Mesenchymal stem cell (in vitro differentiated cells and primary cell): ENCODE measurements at regions not wholly inside any gene's neighbourhood (a gene's known extent, or its start where the extent isn't known, plus 50 kb on each side); places are given as distances from the start of the nearest gene placed in this dataset.

Experiments used
- DNase-seq: peaks from one replicate; pipeline ENCODE4 v3.0.0-alpha.2; 2013
- H2AFZ ChIP-seq: one replicate; pipeline ENCODE4 v1.6.1; 2013; ENCODE audit warnings: low read depth, mild to moderate bottlenecking, control low read depth, inconsistent platforms, low read length, moderate library complexity
- H2AK5ac ChIP-seq: 2 replicates; pipeline ENCODE4 v1.6.1; 2013; ENCODE audit warnings: low read length, moderate library complexity, mild to moderate bottlenecking, inconsistent platforms; ENCODE audit not compliant: severe bottlenecking
- H2BK120ac ChIP-seq: one replicate; pipeline ENCODE4 v1.6.1; 2013; ENCODE audit warnings: low read depth, mild to moderate bottlenecking, inconsistent platforms, low read length, moderate library complexity
- H2BK12ac ChIP-seq, 2 experiments: one replicate each; pipeline ENCODE4 v1.6.1; 2013; ENCODE audit warnings: inconsistent platforms in 2 of 2, low read length in 2 of 2, mild to moderate bottlenecking in 2 of 2, moderate library complexity in 2 of 2, control low read depth in 1 of 2
- H2BK15ac ChIP-seq: one replicate; pipeline ENCODE4 v1.6.1; 2013; ENCODE audit warnings: mild to moderate bottlenecking, low read depth, inconsistent platforms; ENCODE audit not compliant: poor library complexity, severe bottlenecking
- H2BK5ac ChIP-seq: 2 replicates; pipeline ENCODE4 v1.6.1; 2013; ENCODE audit warnings: low read depth, mild to moderate bottlenecking, low read length, control low read depth, inconsistent platforms; ENCODE audit not compliant: poor library complexity, severe bottlenecking
- H3K14ac ChIP-seq, 2 experiments: one replicate each; pipeline ENCODE4 v1.6.1; 2013; ENCODE audit warnings: inconsistent platforms in 2 of 2, low read length in 2 of 2, control low read depth in 1 of 2, mild to moderate bottlenecking in 1 of 2, moderate library complexity in 1 of 2
- H3K18ac ChIP-seq, 2 experiments: one replicate each; pipeline ENCODE4 v1.6.1; 2013; ENCODE audit warnings: inconsistent platforms in 2 of 2, low read length in 2 of 2, control low read depth in 1 of 2, low read depth in 1 of 2, mild to moderate bottlenecking in 1 of 2
- H3K23ac ChIP-seq, 2 experiments: one replicate each; pipeline ENCODE4 v1.6.1; 2013; ENCODE audit warnings: inconsistent platforms in 2 of 2, low read length in 2 of 2, mild to moderate bottlenecking in 2 of 2, moderate library complexity in 2 of 2, control low read depth in 1 of 2
- H3K27ac ChIP-seq: 2 replicates; pipeline ENCODE4 v1.5.1; 2013; ENCODE audit warnings: mild to moderate bottlenecking, moderate library complexity, low read length, control low read depth, inconsistent platforms; ENCODE audit not compliant: poor library complexity, severe bottlenecking
- H3K27me3 ChIP-seq, 2 experiments: 2 replicates each; pipeline versions ENCODE4 v1.6.1 to v1.7.0; 2013; ENCODE audit warnings: low read length in 2 of 2, mild to moderate bottlenecking in 2 of 2, moderate library complexity in 2 of 2, control low read depth in 1 of 2, inconsistent platforms in 1 of 2; ENCODE audit not compliant: control insufficient read depth in 1 of 2, insufficient read depth in 1 of 2
- H3K36me3 ChIP-seq, 2 experiments: 2 replicates each; pipeline versions ENCODE4 v1.6.1 to v1.7.0; 2013; ENCODE audit warnings: low read length in 2 of 2, control low read depth in 1 of 2, inconsistent platforms in 1 of 2, low read depth in 1 of 2, mild to moderate bottlenecking in 1 of 2; ENCODE audit not compliant: insufficient read depth in 2 of 2, control insufficient read depth in 1 of 2
- H3K4ac ChIP-seq, 2 experiments: one replicate each; pipeline ENCODE4 v1.6.1; 2013; ENCODE audit warnings: inconsistent platforms in 2 of 2, low read length in 2 of 2, mild to moderate bottlenecking in 2 of 2, moderate library complexity in 2 of 2, control low read depth in 1 of 2, low read depth in 1 of 2
- H3K4me1 ChIP-seq: 2 replicates; pipeline ENCODE4 v1.6.1; 2013; ENCODE audit warnings: low read depth, low read length, control low read depth; ENCODE audit not compliant: control insufficient read depth, insufficient read depth
- H3K4me2 ChIP-seq: 2 replicates; pipeline ENCODE4 v1.6.1; 2013; ENCODE audit warnings: low read length, mild to moderate bottlenecking, inconsistent platforms; ENCODE audit not compliant: poor library complexity, severe bottlenecking
- H3K4me3 ChIP-seq, 2 experiments: 2 replicates each; pipeline versions ENCODE4 v1.5.1 to v1.7.0; 2013; ENCODE audit warnings: low read length in 2 of 2, mild to moderate bottlenecking in 2 of 2, control low read depth in 1 of 2, low read depth in 1 of 2; ENCODE audit not compliant: insufficient read depth in 1 of 2
- H3K79me1 ChIP-seq: replicated peaks from 2 replicates; pipeline ENCODE4 v1.6.1; 2013; ENCODE audit warnings: mild to moderate bottlenecking, control low read depth, low read length, inconsistent platforms; ENCODE audit not compliant: poor library complexity, severe bottlenecking
- H3K9ac ChIP-seq: 2 replicates; pipeline ENCODE4 v1.7.0; 2013; ENCODE audit warnings: mild to moderate bottlenecking, low read length, moderate library complexity
- H3K9me3 ChIP-seq: 2 replicates; pipeline ENCODE4 v1.7.0; 2013; ENCODE audit warnings: mild to moderate bottlenecking, low read length; ENCODE audit not compliant: control insufficient read depth
- H4K8ac ChIP-seq: one replicate; pipeline ENCODE4 v1.6.1; 2013; ENCODE audit warnings: inconsistent platforms, mild to moderate bottlenecking, low read length, moderate library complexity
- H4K91ac ChIP-seq: one replicate; pipeline ENCODE4 v1.6.1; 2013; ENCODE audit warnings: mild to moderate bottlenecking, low read length, inconsistent platforms
- WGBS: methylation state at CpG from one replicate; pipeline ENCODE4 v1.1.7; 2013; ENCODE audit warnings: mixed read lengths; 5-methylcytosine and 5-hydroxymethylcytosine counted together

DNA sequence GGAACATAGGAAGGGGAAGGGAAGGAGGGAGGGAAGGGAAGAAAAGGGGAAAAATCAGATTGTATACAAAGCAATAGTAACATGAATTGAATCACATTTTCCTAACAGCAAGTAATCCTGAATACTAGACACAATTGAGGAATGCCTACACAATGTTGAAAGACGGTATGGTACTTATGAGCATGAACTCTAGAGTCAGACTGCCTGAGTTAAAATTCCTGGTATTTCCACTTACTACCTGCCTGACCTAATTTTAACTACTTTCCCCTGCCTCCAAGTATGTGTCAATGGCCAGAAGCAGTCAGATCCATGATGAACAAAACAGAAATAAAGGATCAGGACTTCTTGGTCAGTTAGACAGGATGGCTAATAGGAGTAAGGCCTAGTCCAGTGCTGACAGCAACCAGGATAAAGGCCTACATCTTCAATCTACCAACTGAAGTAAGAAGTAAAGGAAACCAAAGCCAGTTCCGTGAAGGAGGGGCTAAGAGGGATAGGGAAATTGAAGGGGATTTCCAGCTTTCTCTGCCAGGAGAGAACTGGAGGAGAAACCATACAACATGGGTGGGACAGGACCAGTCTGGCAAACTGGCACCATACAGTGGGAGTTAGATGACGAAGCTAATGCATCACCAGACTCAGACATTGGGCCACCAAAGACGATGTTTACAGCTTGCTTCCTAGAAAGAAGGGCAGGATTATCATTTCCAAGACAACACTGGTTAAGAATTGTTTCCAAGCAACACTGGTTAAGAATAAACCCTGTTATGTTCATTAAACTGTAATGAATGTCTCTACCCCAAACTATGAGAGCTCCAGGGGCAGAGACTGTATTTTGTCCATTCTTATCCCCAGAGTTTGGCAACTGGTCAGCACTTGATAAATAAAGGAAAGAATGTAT is 151.6 kb upstream of the UBE2E2 start:
- WGBS: 91% methylated on average over 4 of the region's 4 CpGs
- Histone ChIP-seq H3K4me2 (no peak overlapping the region), H2BK120ac (no peak overlapping the region), H3K14ac (no peak overlapping the region), H2BK5ac (no peak overlapping the region), H3K4me1 (no peaks in the 10 kb centered on the region), H3K23ac (no peak overlapping the region), H3K79me1 (no peaks in the 10 kb centered on the region), H3K9ac (no peak overlapping the region), H2BK15ac (no peak overlapping the region), H3K36me3 (no peaks in the 10 kb centered on the region), H3K4ac (no peak overlapping the region), H2BK12ac (no peak overlapping the region), H4K91ac (no peak overlapping the region), H3K18ac (no peak overlapping the region), H3K27me3 (peaks cover 0 to 4% of the 10 kb centered on the region in 2 experiments), H3K9me3 (peaks cover 19% of the 10 kb centered on the region), H2AK5ac (no peak overlapping the region), H4K8ac (no peak overlapping the region), H2AFZ (no peak overlapping the region), H3K4me3 (no peak overlapping the region), H3K27ac (no peak overlapping the region)
- peak; percentile 12 for DNase-seq

DNA sequence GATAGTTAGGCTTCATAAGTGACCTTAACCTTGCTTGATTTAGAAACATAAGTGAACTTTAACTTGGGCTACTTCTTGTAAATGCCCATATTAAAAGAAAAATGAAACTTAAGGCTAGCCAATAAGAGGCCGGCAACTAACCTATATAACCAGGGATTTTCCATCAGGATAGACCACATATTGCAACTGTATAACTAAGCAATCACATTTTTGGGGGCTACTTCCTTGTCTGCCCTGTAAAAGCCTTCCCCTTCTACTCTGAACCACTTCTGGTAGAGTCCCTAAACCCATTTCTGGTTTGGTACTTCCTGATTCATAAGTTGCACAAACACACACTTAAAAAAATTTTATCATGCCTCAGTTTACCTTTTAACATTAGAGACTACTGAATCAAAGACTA is 150.9 kb upstream of the UBE2E2 start:
- H3K14ac ChIP-seq: no peak overlapping the region
- H2BK12ac ChIP-seq: no peak overlapping the region
- no peak overlapping the region for H3K18ac ChIP-seq
- WGBS: 94% methylated on average over 1 of the region's 1 CpG
- H2BK15ac ChIP-seq: no peak overlapping the region
- H3K4me1 ChIP-seq: no peaks in the 10 kb centered on the region
- H2BK5ac ChIP-seq: no peak overlapping the region
- peaks cover 12% of the 10 kb centered on the region for H3K9me3 ChIP-seq
- H2AFZ ChIP-seq: no peak overlapping the region
- no peak overlapping the region for H3K9ac ChIP-seq
- no peak overlapping the region for H3K23ac ChIP-seq
- no peak for DNase-seq
- no peak overlapping the region for H3K4me2 ChIP-seq
- no peak overlapping the region for H4K91ac ChIP-seq
- no peak overlapping the region for H4K8ac ChIP-seq
- no peaks in the 10 kb centered on the region for H3K36me3 ChIP-seq
- H3K4ac ChIP-seq: no peak overlapping the region
- no peak overlapping the region for H3K27ac ChIP-seq
- peaks cover 0 to 4% of the 10 kb centered on the region in 2 experiments for H3K27me3 ChIP-seq
- no peak overlapping the region for H2BK120ac ChIP-seq
- H3K4me3 ChIP-seq: no peak overlapping the region
- H2AK5ac ChIP-seq: no peak overlapping the region
- no peaks in the 10 kb centered on the region for H3K79me1 ChIP-seq

DNA sequence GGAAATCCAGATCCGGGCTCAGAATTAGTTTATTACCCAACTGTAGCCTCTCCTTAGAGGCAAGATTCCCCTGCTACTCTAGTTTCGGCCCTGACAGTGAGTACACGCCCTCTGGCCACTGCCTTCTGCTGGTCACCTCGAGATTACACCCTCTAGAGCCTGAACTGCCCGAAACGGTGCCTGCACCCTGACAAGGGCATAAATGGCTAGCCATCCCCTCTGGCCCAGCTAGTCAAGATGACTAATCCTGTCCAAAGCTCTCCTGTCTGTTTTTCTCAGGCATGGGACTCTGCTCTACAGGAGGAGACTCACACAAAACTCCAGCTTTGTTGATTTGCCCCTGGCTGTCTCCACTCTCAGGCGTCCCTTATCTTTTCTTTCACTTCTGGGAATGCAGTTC is 150.5 kb upstream of the UBE2E2 start:
- Histone ChIP-seq H3K14ac (no peak overlapping the region), H3K4me3 (no peak overlapping the region), H2BK120ac (no peak overlapping the region), H4K8ac (no peak overlapping the region), H3K4me1 (no peaks in the 10 kb centered on the region), H3K23ac (no peak overlapping the region), H2BK12ac (no peak overlapping the region), H2BK15ac (no peak overlapping the region), H3K9me3 (peaks cover 10% of the 10 kb centered on the region), H2AK5ac (no peak overlapping the region), H3K4ac (no peak overlapping the region), H2BK5ac (no peak overlapping the region), H3K36me3 (no peaks in the 10 kb centered on the region), H4K91ac (no peak overlapping the region), H3K79me1 (no peaks in the 10 kb centered on the region), H3K27ac (no peak overlapping the region), H3K27me3 (peaks cover 0 to 4% of the 10 kb centered on the region in 2 experiments), H3K4me2 (no peak overlapping the region), H2AFZ (no peak overlapping the region), H3K18ac (peak overlapping the region in 1 of 2 experiments; percentile 28), H3K9ac (no peak overlapping the region)
- DNase-seq: no peak
- 82% methylated on average over 7 of the region's 7 CpGs for WGBS

DNA sequence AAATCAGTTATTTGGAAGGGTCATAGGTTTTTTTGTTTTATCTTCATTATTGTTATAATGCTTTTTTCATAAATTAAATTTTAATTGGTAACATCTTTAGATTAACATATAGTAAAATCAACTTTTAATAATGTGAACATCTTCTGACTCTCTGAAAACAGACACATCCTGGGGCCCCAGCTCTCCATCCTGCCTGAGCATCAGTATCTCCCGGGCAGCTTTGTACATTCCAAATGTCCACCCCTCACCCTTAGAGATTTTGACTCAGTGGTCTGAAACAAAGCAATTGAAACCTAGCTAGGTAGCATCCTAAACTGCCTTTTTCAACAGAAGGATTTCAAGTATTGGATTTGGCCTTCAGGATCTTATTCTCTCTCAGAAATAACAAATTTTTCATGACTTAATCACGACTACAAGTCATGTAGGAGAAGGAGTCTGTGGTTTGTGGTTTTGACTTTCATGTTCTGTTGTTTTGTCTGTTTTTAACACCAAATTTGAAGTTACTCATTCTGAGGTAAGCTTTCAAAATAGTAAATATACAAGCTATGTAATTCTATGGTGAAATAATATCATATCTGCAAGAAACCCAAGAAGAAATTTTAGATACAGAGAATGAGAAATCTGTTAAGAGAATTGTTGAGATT is 147.3 kb upstream of the UBE2E2 start:
- H4K91ac ChIP-seq: no peak overlapping the region
- peaks cover 0 to 4% of the 10 kb centered on the region in 2 experiments for H3K27me3 ChIP-seq
- H3K4ac ChIP-seq: no peak overlapping the region
- no peak overlapping the region for H2BK5ac ChIP-seq
- no peaks in the 10 kb centered on the region for H3K36me3 ChIP-seq
- no peak overlapping the region for H4K8ac ChIP-seq
- H3K27ac ChIP-seq: peak overlapping the region; percentile 70
- H3K18ac ChIP-seq: no peak overlapping the region
- no peak overlapping the region for H2BK12ac ChIP-seq
- DNase-seq: peak; percentile 62
- H3K9me3 ChIP-seq: peaks cover 3% of the 10 kb centered on the region
- no peak overlapping the region for H3K4me3 ChIP-seq
- H2BK120ac ChIP-seq: no peak overlapping the region
- no peaks in the 10 kb centered on the region for H3K79me1 ChIP-seq
- no peak overlapping the region for H3K23ac ChIP-seq
- WGBS: 63% methylated on average over 1 of the region's 2 CpGs
- no peaks in the 10 kb centered on the region for H3K4me1 ChIP-seq
- no peak overlapping the region for H3K4me2 ChIP-seq
- no peak overlapping the region for H2AK5ac ChIP-seq
- no peak overlapping the region for H2AFZ ChIP-seq
- H2BK15ac ChIP-seq: no peak overlapping the region
- H3K9ac ChIP-seq: peak overlapping the region; percentile 46
- H3K14ac ChIP-seq: no peak overlapping the region
